HCT116 (cell line): ENCODE measurements at regions not wholly inside any gene's neighbourhood (a gene's known extent, or its start where the extent isn't known, plus 50 kb on each side); places are given as distances from the start of the nearest gene placed in this dataset.
"Not testable (repeated sequence)": the region's sequence is repeated elsewhere in the genome, so short reads cannot be mapped to it uniquely, and the experiment has no call there.

Source experiments
- CEBPB ChIP-seq: IDR thresholded peaks from 2 replicates; pipeline ENCODE4 v1.6.1; 2012; ENCODE audit warnings: low read depth
- EZH2 ChIP-seq: fragments of 200-600 bp; sonication (generic); IDR thresholded peaks from 2 replicates; pipeline ENCODE4 v1.6.1; 2017; ENCODE audit warnings: antibody characterized with exemption, mixed run types
- POLR2A ChIP-seq: IDR thresholded peaks from 2 replicates; pipeline ENCODE4 v1.7.0; 2011; ENCODE audit warnings: borderline replicate concordance; ENCODE audit not compliant: insufficient read depth, insufficient read length; ENCODE audit errors: extremely low read depth
- SP1 ChIP-seq: IDR thresholded peaks from 2 replicates; pipeline ENCODE4 v1.6.1; 2012; ENCODE audit warnings: low read depth
- YY1 ChIP-seq: IDR thresholded peaks from 2 replicates; pipeline ENCODE4 v1.6.1; 2011; ENCODE audit warnings: low read length, low read depth, moderate library complexity, mild to moderate bottlenecking; ENCODE audit not compliant: insufficient replicate concordance; ENCODE audit errors: extremely low read depth
- ZFX ChIP-seq: fragments of 450-650 bp; IDR thresholded peaks from 2 replicates; pipeline ENCODE4 v1.6.1; 2017
- ZNF274 ChIP-seq: fragments of 200-500 bp; sonication (Bioruptor generic); IDR thresholded peaks from 2 replicates; pipeline ENCODE4 v1.6.1; 2014; ENCODE audit warnings: mild to moderate bottlenecking, low read depth, low read length, inconsistent platforms
- TF ChIP-seq, protein P1 (sequence below): IDR thresholded peaks from 2 replicates; pipeline ENCODE4 v1.6.1; 2012
- TF ChIP-seq, protein P2 (sequence below): IDR thresholded peaks from 2 replicates; pipeline ENCODE4 v1.6.1; 2012; ENCODE audit warnings: low read depth
- TF ChIP-seq, protein P3 (sequence below): IDR thresholded peaks from 2 replicates; pipeline ENCODE4 v1.6.1; 2011; ENCODE audit warnings: mild to moderate bottlenecking, low read length, moderate library complexity; ENCODE audit not compliant: insufficient replicate concordance; ENCODE audit errors: extremely low read depth
- TF ChIP-seq, protein P4 (sequence below), 3 experiments: fragments of 200-600 bp in 1 of 3; sonication (generic) in 1 of 3; IDR thresholded peaks in 2 of 3; conservative IDR thresholded peaks in 1 of 3; 2 replicates each; pipeline ENCODE4 v1.5.1; 2012 to 2017; ENCODE audit warnings: low read depth in 2 of 3, low read length in 2 of 3, antibody characterized with exemption in 1 of 3, borderline replicate concordance in 1 of 3, control low read depth in 1 of 3, mild to moderate bottlenecking in 1 of 3, mixed read lengths in 1 of 3, mixed run types in 1 of 3, moderate library complexity in 1 of 3; ENCODE audit not compliant: insufficient read depth in 1 of 3

DNA sequence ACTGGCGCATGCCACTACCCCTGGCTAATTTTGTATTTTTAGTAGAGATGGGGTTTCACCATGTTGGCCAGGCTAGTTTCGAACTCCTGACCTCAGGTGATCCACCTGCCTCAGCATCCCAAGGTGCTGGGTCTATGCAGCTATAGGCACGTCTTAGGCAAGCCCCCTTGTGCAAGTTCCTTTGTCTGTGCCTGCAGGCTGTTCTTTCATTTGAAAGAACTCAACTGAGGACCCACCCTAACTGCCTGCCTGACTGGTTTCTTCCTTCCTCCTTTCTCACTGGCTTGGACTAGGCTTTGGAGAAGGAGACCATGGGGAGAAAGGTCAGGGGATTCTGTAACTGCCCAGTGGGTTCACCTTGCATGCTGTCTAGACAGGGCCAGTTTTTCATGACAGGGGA is 361.0 kb downstream of the TYW1 start:
- TF ChIP-seq, protein P1, sequence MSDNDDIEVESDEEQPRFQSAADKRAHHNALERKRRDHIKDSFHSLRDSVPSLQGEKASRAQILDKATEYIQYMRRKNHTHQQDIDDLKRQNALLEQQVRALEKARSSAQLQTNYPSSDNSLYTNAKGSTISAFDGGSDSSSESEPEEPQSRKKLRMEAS, result not testable (repeated sequence)
- TF ChIP-seq, protein P2, sequence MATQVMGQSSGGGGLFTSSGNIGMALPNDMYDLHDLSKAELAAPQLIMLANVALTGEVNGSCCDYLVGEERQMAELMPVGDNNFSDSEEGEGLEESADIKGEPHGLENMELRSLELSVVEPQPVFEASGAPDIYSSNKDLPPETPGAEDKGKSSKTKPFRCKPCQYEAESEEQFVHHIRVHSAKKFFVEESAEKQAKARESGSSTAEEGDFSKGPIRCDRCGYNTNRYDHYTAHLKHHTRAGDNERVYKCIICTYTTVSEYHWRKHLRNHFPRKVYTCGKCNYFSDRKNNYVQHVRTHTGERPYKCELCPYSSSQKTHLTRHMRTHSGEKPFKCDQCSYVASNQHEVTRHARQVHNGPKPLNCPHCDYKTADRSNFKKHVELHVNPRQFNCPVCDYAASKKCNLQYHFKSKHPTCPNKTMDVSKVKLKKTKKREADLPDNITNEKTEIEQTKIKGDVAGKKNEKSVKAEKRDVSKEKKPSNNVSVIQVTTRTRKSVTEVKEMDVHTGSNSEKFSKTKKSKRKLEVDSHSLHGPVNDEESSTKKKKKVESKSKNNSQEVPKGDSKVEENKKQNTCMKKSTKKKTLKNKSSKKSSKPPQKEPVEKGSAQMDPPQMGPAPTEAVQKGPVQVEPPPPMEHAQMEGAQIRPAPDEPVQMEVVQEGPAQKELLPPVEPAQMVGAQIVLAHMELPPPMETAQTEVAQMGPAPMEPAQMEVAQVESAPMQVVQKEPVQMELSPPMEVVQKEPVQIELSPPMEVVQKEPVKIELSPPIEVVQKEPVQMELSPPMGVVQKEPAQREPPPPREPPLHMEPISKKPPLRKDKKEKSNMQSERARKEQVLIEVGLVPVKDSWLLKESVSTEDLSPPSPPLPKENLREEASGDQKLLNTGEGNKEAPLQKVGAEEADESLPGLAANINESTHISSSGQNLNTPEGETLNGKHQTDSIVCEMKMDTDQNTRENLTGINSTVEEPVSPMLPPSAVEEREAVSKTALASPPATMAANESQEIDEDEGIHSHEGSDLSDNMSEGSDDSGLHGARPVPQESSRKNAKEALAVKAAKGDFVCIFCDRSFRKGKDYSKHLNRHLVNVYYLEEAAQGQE, result not testable (repeated sequence)
- TF ChIP-seq CEBPB, ZFX, POLR2A, ZNF274, EZH2, YY1, SP1: not testable (repeated sequence)
- TF ChIP-seq, protein P3, sequence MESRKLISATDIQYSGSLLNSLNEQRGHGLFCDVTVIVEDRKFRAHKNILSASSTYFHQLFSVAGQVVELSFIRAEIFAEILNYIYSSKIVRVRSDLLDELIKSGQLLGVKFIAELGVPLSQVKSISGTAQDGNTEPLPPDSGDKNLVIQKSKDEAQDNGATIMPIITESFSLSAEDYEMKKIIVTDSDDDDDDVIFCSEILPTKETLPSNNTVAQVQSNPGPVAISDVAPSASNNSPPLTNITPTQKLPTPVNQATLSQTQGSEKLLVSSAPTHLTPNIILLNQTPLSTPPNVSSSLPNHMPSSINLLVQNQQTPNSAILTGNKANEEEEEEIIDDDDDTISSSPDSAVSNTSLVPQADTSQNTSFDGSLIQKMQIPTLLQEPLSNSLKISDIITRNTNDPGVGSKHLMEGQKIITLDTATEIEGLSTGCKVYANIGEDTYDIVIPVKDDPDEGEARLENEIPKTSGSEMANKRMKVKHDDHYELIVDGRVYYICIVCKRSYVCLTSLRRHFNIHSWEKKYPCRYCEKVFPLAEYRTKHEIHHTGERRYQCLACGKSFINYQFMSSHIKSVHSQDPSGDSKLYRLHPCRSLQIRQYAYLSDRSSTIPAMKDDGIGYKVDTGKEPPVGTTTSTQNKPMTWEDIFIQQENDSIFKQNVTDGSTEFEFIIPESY, result not testable (repeated sequence)
- TF ChIP-seq, protein P4, sequence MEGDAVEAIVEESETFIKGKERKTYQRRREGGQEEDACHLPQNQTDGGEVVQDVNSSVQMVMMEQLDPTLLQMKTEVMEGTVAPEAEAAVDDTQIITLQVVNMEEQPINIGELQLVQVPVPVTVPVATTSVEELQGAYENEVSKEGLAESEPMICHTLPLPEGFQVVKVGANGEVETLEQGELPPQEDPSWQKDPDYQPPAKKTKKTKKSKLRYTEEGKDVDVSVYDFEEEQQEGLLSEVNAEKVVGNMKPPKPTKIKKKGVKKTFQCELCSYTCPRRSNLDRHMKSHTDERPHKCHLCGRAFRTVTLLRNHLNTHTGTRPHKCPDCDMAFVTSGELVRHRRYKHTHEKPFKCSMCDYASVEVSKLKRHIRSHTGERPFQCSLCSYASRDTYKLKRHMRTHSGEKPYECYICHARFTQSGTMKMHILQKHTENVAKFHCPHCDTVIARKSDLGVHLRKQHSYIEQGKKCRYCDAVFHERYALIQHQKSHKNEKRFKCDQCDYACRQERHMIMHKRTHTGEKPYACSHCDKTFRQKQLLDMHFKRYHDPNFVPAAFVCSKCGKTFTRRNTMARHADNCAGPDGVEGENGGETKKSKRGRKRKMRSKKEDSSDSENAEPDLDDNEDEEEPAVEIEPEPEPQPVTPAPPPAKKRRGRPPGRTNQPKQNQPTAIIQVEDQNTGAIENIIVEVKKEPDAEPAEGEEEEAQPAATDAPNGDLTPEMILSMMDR (IDR thresholded peaks at IDR 0.05 in 2 of 3, conservative IDR thresholded peaks at IDR 0.05 in 1 of 3; ENCODE audit: borderline replicate concordance in 1 of 3, insufficient read depth in 1 of 3, low read depth in 2 of 3, low read length in 2 of 3), result not testable (repeated sequence)
